ENCODE measurements at regions not wholly inside any gene's neighbourhood (a gene's known extent, or its start where the extent isn't known, plus 50 kb on each side); places are given as distances from the start of the nearest gene placed in this dataset.
"Not testable (repeated sequence)": the region's sequence is repeated elsewhere in the genome, so short reads cannot be mapped to it uniquely, and the experiment has no call there.

DNA sequence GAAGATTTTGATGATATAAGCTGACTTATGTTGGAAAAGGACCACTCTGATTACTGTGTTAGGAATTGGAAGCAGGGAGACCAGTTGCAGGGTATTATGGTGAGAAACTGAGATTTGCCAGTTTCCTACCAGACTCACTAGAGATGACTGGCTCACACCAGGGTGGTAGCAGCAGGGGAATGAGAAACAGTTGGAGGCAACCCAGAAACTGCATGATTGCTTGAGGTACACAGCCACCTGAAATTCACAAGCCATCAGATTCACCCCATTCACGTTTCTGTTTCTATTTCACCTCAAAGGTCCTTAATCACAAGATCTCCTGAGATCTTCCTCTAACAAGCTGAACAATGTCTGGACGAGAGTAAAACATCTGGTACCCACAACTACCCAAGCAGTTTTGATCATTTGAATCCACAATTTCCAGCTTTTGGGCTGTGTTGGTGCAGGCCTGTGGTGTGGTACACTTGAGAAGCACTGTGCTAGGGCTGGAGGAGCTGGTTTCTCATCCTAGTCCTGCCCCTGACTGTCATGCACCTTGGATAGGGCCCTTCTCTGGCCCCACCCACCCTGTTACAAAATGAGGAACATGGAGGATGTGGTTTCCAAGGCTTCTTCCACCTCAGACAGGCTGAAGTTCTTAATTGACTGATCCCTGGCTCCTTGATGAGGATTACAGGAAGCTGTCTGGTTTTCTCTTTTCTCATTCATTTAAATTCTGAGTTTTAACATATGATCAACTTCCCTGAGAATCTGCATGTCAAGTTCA, 233.4 kb downstream of the INSC start:
- Histone ChIP-seq H3K4me3 (ENCODE audit: low read depth, low read length) (no peak overlapping the region), H2AFZ (no peak overlapping the region), H3K4me1 (no peaks in the 10 kb centered on the region), H3K79me2 (no peaks in the 10 kb centered on the region), H3K9me3 (ENCODE audit: control insufficient read depth, low read length) (no peaks in the 10 kb centered on the region), H3K36me3 (ENCODE audit: control insufficient read depth, insufficient read depth, low read length) (no peaks in the 10 kb centered on the region), H3K27me3 (ENCODE audit: control insufficient read depth, insufficient read depth, low read length) (no peaks in the 10 kb centered on the region), H3K4me2 (ENCODE audit: low read length) (no peak overlapping the region), H3K9ac (no peak overlapping the region), H3K27ac (no peak overlapping the region)
- TF ChIP-seq, protein P1, sequence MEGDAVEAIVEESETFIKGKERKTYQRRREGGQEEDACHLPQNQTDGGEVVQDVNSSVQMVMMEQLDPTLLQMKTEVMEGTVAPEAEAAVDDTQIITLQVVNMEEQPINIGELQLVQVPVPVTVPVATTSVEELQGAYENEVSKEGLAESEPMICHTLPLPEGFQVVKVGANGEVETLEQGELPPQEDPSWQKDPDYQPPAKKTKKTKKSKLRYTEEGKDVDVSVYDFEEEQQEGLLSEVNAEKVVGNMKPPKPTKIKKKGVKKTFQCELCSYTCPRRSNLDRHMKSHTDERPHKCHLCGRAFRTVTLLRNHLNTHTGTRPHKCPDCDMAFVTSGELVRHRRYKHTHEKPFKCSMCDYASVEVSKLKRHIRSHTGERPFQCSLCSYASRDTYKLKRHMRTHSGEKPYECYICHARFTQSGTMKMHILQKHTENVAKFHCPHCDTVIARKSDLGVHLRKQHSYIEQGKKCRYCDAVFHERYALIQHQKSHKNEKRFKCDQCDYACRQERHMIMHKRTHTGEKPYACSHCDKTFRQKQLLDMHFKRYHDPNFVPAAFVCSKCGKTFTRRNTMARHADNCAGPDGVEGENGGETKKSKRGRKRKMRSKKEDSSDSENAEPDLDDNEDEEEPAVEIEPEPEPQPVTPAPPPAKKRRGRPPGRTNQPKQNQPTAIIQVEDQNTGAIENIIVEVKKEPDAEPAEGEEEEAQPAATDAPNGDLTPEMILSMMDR (IDR thresholded peaks at IDR 0.05): no peak

DNA sequence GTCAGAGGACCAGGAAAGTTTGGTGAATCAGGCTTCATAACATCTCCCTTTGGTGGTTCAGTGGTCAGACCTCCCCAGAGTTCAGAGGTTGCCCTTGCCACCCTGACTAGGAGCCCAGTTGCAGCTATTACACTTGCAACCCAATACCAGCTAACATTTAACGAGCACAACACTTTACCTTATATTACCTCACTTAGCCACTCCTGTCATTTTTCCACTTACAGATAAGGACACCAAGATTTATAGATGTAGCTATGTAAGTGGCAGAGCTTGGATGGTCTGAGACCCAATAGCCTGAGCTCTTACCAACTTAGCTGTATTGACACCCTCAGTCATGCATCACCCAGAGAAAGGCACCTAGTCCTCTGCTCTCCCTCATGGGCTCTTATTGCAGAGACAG, 234.7 kb downstream of the INSC start:
- no peaks in the 10 kb centered on the region for H3K27me3 ChIP-seq (ENCODE audit: control insufficient read depth, insufficient read depth, low read length)
- H3K4me1 ChIP-seq: no peaks in the 10 kb centered on the region
- no peak overlapping the region for H3K27ac ChIP-seq
- no peak overlapping the region for H3K4me3 ChIP-seq (ENCODE audit: low read depth, low read length)
- H3K4me2 ChIP-seq (ENCODE audit: low read length): no peak overlapping the region
- H3K9me3 ChIP-seq (ENCODE audit: control insufficient read depth, low read length): no peaks in the 10 kb centered on the region
- TF ChIP-seq, protein P1 (IDR thresholded peaks at IDR 0.05): no peak
- no peaks in the 10 kb centered on the region for H3K36me3 ChIP-seq (ENCODE audit: control insufficient read depth, insufficient read depth, low read length)
- no peak overlapping the region for H3K9ac ChIP-seq
- no peaks in the 10 kb centered on the region for H3K79me2 ChIP-seq
- H2AFZ ChIP-seq: no peak overlapping the region

DNA sequence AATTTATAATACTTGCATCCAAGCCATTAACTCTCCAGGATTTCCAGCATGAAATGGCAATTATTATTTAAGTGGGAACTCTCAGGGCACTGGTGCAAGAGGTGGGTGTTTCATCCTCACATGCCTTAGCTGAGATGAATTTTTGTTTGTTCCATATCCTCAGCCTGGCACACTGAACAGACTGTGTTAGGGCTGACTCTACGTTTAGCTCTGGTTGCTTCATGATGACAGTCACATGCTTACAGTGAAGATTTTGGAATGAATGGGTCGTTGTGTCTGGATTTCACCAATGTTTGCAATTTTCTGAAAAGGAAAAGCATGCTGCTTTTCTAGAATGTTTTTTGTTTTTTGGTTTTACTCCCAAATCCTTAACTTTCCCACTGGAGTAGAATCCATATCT, 246.6 kb downstream of the INSC start:
- H3K27ac ChIP-seq: no peak overlapping the region
- no peaks in the 10 kb centered on the region for H3K79me2 ChIP-seq
- no peak overlapping the region for H3K4me2 ChIP-seq (ENCODE audit: low read length)
- TF ChIP-seq, protein P1 (IDR thresholded peaks at IDR 0.05): no peak
- H3K4me1 ChIP-seq: no peaks in the 10 kb centered on the region
- H3K36me3 ChIP-seq (ENCODE audit: control insufficient read depth, insufficient read depth, low read length): no peaks in the 10 kb centered on the region
- no peaks in the 10 kb centered on the region for H3K9me3 ChIP-seq (ENCODE audit: control insufficient read depth, low read length)
- H3K9ac ChIP-seq: no peak overlapping the region
- H3K4me3 ChIP-seq (ENCODE audit: low read depth, low read length): no peak overlapping the region
- no peak overlapping the region for H2AFZ ChIP-seq
- H3K27me3 ChIP-seq (ENCODE audit: control insufficient read depth, insufficient read depth, low read length): no peaks in the 10 kb centered on the region

DNA sequence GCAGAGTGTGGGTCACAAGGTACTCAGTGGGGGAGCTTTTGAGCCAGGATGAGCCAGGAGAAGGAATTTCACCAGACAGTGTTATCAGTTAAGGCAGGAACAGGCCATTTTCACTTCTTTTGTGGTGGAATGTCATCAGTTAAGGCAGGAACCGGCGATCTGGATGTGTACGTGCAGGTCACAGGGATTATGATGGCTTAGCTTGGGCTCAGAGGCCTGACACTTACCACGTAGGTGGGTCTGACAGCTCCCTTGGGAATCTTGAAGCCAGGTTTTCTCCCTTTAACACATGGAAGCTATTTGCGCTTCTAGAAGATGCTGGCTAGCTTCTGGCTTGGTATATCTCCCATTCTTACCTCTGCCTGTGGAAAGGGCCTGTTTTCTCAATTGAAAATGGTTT, 250.6 kb downstream of the INSC start:
- not testable (repeated sequence) for H3K79me2 ChIP-seq; H3K36me3 ChIP-seq (ENCODE audit: control insufficient read depth, insufficient read depth, low read length); H3K9ac ChIP-seq; H3K4me1 ChIP-seq; H3K9me3 ChIP-seq (ENCODE audit: control insufficient read depth, low read length); H3K27me3 ChIP-seq (ENCODE audit: control insufficient read depth, insufficient read depth, low read length); H3K27ac ChIP-seq; H3K4me2 ChIP-seq (ENCODE audit: low read length); H2AFZ ChIP-seq; H3K4me3 ChIP-seq (ENCODE audit: low read depth, low read length)

DNA sequence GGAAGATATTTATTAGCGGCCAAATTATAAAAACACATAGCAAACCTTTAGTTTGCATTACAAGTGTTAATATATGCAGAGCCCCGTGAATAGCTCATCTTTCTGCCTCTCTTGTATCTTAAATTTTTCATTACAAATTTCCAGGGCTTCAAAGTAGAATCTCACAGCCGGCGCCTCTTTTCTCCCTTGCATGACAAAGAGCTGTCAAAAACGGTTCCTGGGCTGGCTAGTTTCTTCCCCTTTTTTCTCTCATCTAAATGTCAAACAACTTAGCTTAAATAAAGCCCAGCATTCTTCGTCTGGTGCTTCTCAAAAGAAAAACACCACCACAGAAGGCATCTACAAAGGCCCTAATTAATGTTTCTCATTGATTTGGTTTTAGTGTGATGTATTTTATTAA, 253.0 kb downstream of the INSC start:
- no peaks in the 10 kb centered on the region for H3K4me1 ChIP-seq
- no peak overlapping the region for H3K27ac ChIP-seq
- H3K4me2 ChIP-seq (ENCODE audit: low read length): no peak overlapping the region
- H3K27me3 ChIP-seq (ENCODE audit: control insufficient read depth, insufficient read depth, low read length): no peaks in the 10 kb centered on the region
- H3K9me3 ChIP-seq (ENCODE audit: control insufficient read depth, low read length): no peaks in the 10 kb centered on the region
- no peak overlapping the region for H2AFZ ChIP-seq
- no peaks in the 10 kb centered on the region for H3K79me2 ChIP-seq
- H3K4me3 ChIP-seq (ENCODE audit: low read depth, low read length): no peak overlapping the region
- H3K9ac ChIP-seq: no peak overlapping the region
- TF ChIP-seq, protein P1 (IDR thresholded peaks at IDR 0.05): no peak
- no peaks in the 10 kb centered on the region for H3K36me3 ChIP-seq (ENCODE audit: control insufficient read depth, insufficient read depth, low read length)
